HUES48 (cell line): ENCODE measurements at regions not wholly inside any gene's neighbourhood (a gene's known extent, or its start where the extent isn't known, plus 50 kb on each side); places are given as distances from the start of the nearest gene placed in this dataset.
"Not testable (repeated sequence)": the region's sequence is repeated elsewhere in the genome, so short reads cannot be mapped to it uniquely, and the experiment has no call there.

Experiments
- H3K27ac ChIP-seq: one replicate; pipeline ENCODE4 v1.7.0; 2013; ENCODE audit warnings: low read depth, low read length, inconsistent platforms
- H3K27me3 ChIP-seq: 2 replicates; pipeline ENCODE4 v1.6.1; 2013; ENCODE audit warnings: mild to moderate bottlenecking, low read length; ENCODE audit not compliant: control insufficient read depth, insufficient read depth
- H3K36me3 ChIP-seq: 2 replicates; pipeline ENCODE4 v1.6.1; 2013; ENCODE audit warnings: low read length; ENCODE audit not compliant: control insufficient read depth, insufficient read depth
- H3K4me1 ChIP-seq: 2 replicates; pipeline ENCODE4 v1.6.1; 2013; ENCODE audit warnings: mild to moderate bottlenecking, low read length; ENCODE audit not compliant: control insufficient read depth, insufficient read depth
- H3K4me3 ChIP-seq: 2 replicates; pipeline ENCODE4 v1.5.1; 2013; ENCODE audit warnings: mild to moderate bottlenecking, low read depth, low read length
- H3K9ac ChIP-seq: 2 replicates; pipeline ENCODE4 v1.6.1; 2013; ENCODE audit warnings: mild to moderate bottlenecking, low read depth, low read length, moderate library complexity
- H3K9me3 ChIP-seq: 2 replicates; pipeline ENCODE4 v1.6.1; 2013; ENCODE audit warnings: low read length; ENCODE audit not compliant: control insufficient read depth, insufficient read depth

DNA sequence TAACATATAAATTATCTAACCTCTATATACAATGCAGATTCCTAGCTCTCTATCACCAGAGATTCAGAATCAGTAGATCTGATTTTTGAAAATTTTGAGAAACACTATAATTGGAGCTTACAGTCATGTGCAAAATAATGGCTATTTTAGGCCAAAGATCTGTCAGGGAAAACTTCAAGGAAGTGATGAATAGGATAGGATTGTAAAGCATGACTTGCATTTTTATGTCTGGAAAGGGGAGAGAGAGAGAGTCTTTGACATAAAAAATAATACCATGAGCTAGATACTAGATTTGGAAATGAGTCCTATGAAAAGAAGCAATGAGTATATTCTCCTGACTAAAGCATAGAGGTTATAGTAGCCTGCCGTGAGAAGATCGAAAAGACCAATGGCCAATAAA is 181.1 kb downstream of the SDHAF3 start:
- H3K9me3 ChIP-seq = no peaks in the 10 kb centered on the region
- H3K36me3 ChIP-seq = no peaks in the 10 kb centered on the region
- no peaks in the 10 kb centered on the region for H3K4me1 ChIP-seq
- no peak overlapping the region for H3K27ac ChIP-seq
- no peaks in the 10 kb centered on the region for H3K27me3 ChIP-seq
- H3K9ac ChIP-seq = no peak overlapping the region
- H3K4me3 ChIP-seq = no peak overlapping the region

- Histone ChIP-seq H3K9me3 (no peaks in the 10 kb centered on the region), H3K4me1 (no peaks in the 10 kb centered on the region), H3K9ac (no peak overlapping the region), H3K4me3 (no peak overlapping the region), H3K36me3 (no peaks in the 10 kb centered on the region), H3K27ac (no peak overlapping the region), H3K27me3 (no peaks in the 10 kb centered on the region)
Observed at GRCh38 chr7:97305589-97305988, 188.1 kb downstream of the SDHAF3 start.

DNA sequence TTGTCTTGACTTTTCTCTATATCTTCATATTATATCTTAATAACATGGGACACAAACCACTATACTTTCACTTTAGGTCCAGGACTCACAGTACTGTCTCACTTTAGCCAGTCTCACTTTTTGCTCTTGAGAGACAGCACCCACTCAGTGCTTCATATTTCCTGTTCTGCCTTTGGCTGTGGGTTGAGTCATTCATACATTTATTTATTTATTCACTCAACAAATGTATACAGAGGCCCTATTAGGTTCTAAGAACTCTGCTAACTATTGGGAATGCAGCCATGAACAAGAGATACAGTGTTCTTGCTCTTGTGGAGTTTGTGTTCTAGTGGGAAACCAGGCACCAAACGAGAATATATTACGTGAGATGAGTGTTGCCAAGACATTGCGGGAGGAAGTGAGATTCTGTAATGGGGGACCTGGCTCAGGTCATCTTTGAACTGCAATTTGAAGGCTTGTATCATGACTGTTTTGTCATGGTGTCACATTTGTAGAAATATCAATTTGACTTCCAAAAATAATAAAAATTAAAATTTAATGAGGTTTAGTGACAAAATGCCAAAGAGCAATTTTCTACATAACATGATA is 190.1 kb downstream of the SDHAF3 start:
- H3K9me3 ChIP-seq = no peaks in the 10 kb centered on the region
- no peaks in the 10 kb centered on the region for H3K4me1 ChIP-seq

DNA sequence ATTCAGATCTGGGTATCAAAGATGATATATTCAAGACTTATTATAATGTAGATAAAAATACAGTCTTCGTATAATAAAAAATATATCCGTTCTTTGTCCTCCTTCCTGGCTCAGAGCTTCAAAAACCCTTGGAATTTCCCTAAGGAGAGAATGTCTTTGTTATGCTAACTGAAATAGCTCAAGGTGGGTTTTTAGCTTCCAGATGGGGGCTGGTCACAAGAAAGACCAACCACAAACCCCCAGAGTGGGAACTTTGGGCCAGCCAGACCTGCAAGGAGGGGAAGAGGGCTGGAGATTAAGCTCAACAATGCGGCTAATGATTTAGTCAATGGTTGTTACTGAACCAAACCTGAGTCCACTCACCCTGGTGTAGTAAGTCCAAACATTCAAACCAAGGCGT is 196.4 kb downstream of the SDHAF3 start:
- no peaks in the 10 kb centered on the region for H3K27me3 ChIP-seq
- peaks cover 7% of the 10 kb centered on the region; the same call in 1 of the 2 replicates for H3K4me1 ChIP-seq
- H3K9me3 ChIP-seq = peaks cover 10% of the 10 kb centered on the region
- H3K36me3 ChIP-seq = no peaks in the 10 kb centered on the region
- H3K27ac ChIP-seq = peak overlapping the region; percentile 52
- H3K4me3 ChIP-seq = no peak overlapping the region
- no peak overlapping the region for H3K9ac ChIP-seq

More for the DNA sequence above, 190.1 kb downstream of the SDHAF3 start:
- Histone ChIP-seq H3K36me3 (no peaks in the 10 kb centered on the region), H3K9ac (no peak overlapping the region), H3K4me3 (no peak overlapping the region), H3K27ac (no peak overlapping the region), H3K27me3 (no peaks in the 10 kb centered on the region)

DNA sequence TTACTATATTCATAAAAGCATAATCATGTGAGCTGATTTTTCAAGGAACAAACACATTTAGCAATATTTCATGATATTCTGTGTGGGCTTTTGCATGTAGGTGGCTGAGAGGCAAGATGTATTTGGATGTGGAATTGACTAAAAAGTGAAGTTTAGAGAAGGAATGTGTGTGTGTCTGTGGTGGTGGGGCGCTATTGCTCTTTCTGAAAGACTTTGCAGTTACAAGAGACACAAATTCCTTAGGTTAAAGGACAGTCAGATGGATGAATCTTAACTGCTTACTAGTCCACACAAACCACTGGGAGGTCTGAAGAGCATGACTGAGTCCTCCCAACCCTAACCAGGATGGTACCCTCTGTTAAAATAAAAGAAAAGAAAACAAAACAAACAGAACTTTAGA is 200.1 kb downstream of the SDHAF3 start:
- H3K36me3 ChIP-seq = no peaks in the 10 kb centered on the region
- no peaks in the 10 kb centered on the region for H3K27me3 ChIP-seq
- H3K9ac ChIP-seq = no peak overlapping the region
- peaks cover 7% of the 10 kb centered on the region; the same call in 1 of the 2 replicates for H3K4me1 ChIP-seq
- no peak overlapping the region for H3K4me3 ChIP-seq
- H3K9me3 ChIP-seq = peaks cover 10% of the 10 kb centered on the region
- H3K27ac ChIP-seq = no peak overlapping the region

DNA sequence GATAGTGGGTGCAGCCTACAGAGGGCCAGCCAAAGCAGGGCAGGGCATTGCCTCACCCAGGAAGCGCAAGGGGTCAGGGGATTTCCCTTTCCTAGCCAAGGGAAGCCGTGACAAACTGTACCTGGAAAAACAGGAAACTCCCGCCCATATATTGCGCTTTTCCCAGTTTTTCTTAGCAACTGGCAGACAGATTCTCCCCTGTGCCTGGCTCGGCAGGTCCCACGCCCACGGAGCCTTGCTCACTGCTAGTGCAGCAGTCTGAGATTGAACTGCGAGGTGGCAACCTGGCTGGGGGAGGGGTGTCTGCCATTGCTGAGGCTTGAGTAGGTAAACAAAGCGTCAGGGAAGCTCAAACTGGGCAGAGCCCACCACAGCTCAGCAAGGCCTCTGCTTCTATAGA is 212.4 kb downstream of the SDHAF3 start:
- H3K27me3 ChIP-seq, H3K4me1 ChIP-seq, H3K9ac ChIP-seq, H3K4me3 ChIP-seq, H3K9me3 ChIP-seq, H3K36me3 ChIP-seq, H3K27ac ChIP-seq: not testable (repeated sequence)

DNA sequence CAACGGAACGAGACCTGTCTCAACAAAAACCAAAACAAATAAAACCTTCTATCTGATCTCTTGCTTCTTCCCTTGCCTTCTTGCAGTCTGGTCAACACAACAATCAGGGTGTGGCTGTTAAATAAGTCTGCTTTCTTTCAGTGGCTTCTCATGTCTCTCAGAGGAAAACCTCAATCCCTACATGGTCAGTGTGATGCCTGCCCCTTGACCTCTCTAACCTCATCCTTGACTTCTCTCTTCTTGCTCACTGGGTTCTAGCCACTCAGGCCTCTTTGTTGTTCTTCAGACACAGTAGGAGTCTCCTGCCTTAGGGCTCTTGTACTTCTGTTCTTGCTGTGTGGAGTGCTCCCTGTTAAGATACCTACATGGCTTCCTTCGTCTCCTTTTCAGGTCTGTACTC is 220.4 kb downstream of the SDHAF3 start:
- Histone ChIP-seq H3K27me3 (no peaks in the 10 kb centered on the region), H3K9me3 (no peaks in the 10 kb centered on the region), H3K36me3 (no peaks in the 10 kb centered on the region), H3K4me3 (no peak overlapping the region), H3K9ac (no peak overlapping the region), H3K27ac (no peak overlapping the region), H3K4me1 (no peaks in the 10 kb centered on the region)

GRCh38 chr7:97342512-97342911 is 225.0 kb downstream of the SDHAF3 start:
- H3K4me1 ChIP-seq = no peaks in the 10 kb centered on the region
- H3K4me3 ChIP-seq = no peak overlapping the region
- no peaks in the 10 kb centered on the region for H3K27me3 ChIP-seq
- no peaks in the 10 kb centered on the region for H3K9me3 ChIP-seq
- no peak overlapping the region for H3K9ac ChIP-seq
- H3K36me3 ChIP-seq = no peaks in the 10 kb centered on the region
- no peak overlapping the region for H3K27ac ChIP-seq

DNA sequence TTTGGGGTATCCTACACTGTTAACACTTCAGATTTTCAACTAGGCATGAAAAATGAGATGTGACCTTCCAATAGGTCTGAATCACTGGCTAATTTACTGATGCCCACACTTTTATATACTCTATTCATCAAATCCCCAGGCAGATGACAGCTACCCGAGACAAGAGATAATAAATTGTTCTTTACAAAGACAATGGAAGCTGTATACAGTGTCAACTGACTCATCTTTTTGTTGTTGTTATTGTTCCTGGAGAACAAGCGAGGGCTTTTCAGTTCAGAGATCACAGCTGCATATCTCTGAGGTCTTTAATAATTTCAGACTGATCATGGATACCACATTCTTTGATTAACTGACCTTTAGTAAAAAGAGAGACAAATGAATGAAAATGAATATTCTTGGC is 228.9 kb downstream of the SDHAF3 start:
- no peak overlapping the region for H3K4me3 ChIP-seq
- no peaks in the 10 kb centered on the region; the same call in 1 of the 2 replicates for H3K9me3 ChIP-seq
- no peaks in the 10 kb centered on the region for H3K36me3 ChIP-seq
- no peak overlapping the region for H3K9ac ChIP-seq
- no peak overlapping the region for H3K27ac ChIP-seq
- H3K4me1 ChIP-seq = no peaks in the 10 kb centered on the region
- H3K27me3 ChIP-seq = no peaks in the 10 kb centered on the region

DNA sequence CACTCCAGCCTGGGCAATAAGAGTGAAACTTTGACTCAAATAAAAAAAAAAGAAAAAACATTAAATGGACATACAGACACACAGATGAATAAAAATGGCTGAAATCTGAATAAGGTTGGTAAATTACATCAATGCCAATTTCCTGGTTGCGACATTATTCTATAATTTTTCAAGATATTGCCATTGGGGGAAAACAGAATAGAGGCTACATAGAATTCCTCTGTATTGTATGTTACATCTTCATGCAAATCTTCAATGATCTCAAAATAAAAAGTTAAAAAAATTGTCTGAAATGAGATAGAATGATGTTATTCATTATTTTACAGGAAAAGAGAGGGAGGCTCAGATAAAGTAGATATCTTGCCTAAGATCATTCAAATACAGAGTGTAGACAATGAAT is 234.0 kb downstream of the SDHAF3 start:
- Histone ChIP-seq H3K4me3 (no peak overlapping the region), H3K27ac (no peak overlapping the region), H3K36me3 (no peaks in the 10 kb centered on the region), H3K27me3 (no peaks in the 10 kb centered on the region), H3K9ac (no peak overlapping the region), H3K9me3 (no peaks in the 10 kb centered on the region; the same call in 1 of the 2 replicates), H3K4me1 (no peaks in the 10 kb centered on the region)

GRCh38 chr7:97357459-97357858 is 240.0 kb downstream of the SDHAF3 start:
- no peaks in the 10 kb centered on the region for H3K4me1 ChIP-seq
- H3K9ac ChIP-seq = no peak overlapping the region
- H3K27ac ChIP-seq = no peak overlapping the region
- H3K27me3 ChIP-seq = no peaks in the 10 kb centered on the region
- H3K9me3 ChIP-seq = no peaks in the 10 kb centered on the region
- H3K36me3 ChIP-seq = no peaks in the 10 kb centered on the region
- no peak overlapping the region for H3K4me3 ChIP-seq

GRCh38 chr7:97372882-97373281 is 255.4 kb downstream of the SDHAF3 start:
- no peaks in the 10 kb centered on the region for H3K27me3 ChIP-seq
- H3K9me3 ChIP-seq = no peaks in the 10 kb centered on the region
- no peak overlapping the region for H3K4me3 ChIP-seq
- no peak overlapping the region for H3K27ac ChIP-seq
- no peaks in the 10 kb centered on the region for H3K36me3 ChIP-seq
- no peak overlapping the region for H3K9ac ChIP-seq
- peaks cover 7% of the 10 kb centered on the region; the same call in 1 of the 2 replicates for H3K4me1 ChIP-seq
